Fibroblast of mammary gland (primary cell): ENCODE measurements at regions not wholly inside any gene's neighbourhood (a gene's known extent, or its start where the extent isn't known, plus 50 kb on each side); places are given as distances from the start of the nearest gene placed in this dataset.
A peak's percentile ranks its signal among the peaks of the same experiment; 100 is the strongest.

Source experiments
- DNase-seq: peaks from one replicate; pipeline ENCODE4 v3.0.0-alpha.2; 2010; ENCODE audit warnings: low read depth
- H3K4me3 ChIP-seq: 2 replicates; pipeline ENCODE4 v1.5.1; 2011; ENCODE audit warnings: low read depth, mild to moderate bottlenecking, low read length, moderate library complexity; ENCODE audit not compliant: control insufficient read depth
- CTCF ChIP-seq: conservative IDR thresholded peaks from 2 replicates; pipeline ENCODE4 v1.5.1; 2011; ENCODE audit warnings: low read depth, low read length, inconsistent platforms; ENCODE audit not compliant: control insufficient read depth, insufficient read depth

DNA sequence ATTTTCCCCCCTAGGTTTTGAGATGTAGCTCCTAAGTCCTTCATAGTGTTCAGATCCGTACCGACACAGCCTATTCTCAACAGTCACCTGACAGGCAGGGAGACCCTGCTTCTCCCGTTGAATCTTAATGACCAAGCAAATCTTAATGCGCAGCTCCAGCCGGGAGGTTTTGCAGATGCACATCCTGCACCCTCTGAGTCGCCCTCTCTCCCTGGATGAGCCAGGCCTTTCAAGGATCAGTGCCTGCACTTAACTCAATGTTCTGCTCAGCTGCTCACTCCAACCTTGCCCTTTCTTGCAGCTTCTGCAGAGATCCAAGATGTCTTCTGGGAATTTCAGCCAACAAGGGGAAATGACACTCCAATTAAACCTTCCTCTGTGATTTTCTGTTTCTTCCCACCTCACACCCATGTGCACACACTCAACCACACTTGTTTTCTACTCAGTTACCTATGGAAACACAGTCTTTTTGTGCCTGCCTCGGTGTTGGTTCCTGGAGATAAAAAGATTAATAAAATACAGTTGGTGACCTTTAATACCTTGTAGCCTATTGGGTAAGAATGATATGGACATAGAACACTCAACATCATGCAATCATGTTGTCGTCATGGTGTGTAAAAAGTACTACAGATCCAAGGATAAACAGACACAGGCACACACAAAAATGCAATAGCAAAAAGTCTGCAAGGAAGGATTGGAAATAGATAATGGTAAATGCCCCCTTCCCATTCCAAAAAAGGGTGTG, 76.9 kb upstream of the DYNLRB2 start:
- no peak for TF ChIP-seq CTCF
- H3K4me3 ChIP-seq: no peak overlapping the region
- DNase-seq: no peak

- no peak for DNase-seq
- TF ChIP-seq CTCF: no peak
- H3K4me3 ChIP-seq: no peak overlapping the region
These were observed 77.5 kb upstream of the DYNLRB2 start for GRCh38 chr16:80463326-80463725.

- no peak overlapping the region for H3K4me3 ChIP-seq
- no peak for DNase-seq
- TF ChIP-seq CTCF: no peak
These were observed 77.9 kb upstream of the DYNLRB2 start for GRCh38 chr16:80462917-80463316.

- TF ChIP-seq CTCF: no peak
- no peak overlapping the region for H3K4me3 ChIP-seq
- DNase-seq: no peak
These were observed 79.8 kb upstream of the DYNLRB2 start for GRCh38 chr16:80460988-80461387.

GRCh38 chr16:80459966-80460365, 80.8 kb upstream of the DYNLRB2 start:
- DNase-seq: peak; percentile 60
- TF ChIP-seq CTCF: no peak

DNA sequence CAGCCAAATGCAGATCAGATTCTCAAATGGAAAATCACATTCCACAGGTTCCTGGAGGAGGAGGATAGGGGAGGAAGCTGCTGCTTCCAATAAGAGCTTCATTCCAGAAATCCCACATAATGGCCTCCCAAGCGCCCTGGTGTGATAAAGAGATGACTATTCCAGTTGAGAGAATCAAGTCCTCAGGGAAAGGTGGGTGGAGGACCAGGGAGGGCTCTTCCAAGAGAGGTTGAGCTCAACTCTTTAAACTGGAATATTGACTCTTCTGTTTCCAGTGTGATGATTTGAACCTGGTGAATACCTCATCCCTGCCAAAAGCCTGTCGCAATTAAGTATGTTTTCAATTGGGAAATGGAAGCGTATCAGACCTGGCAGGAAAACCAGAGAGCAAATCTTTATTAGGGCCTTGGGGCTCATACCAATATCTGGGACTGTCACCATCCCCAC, 81.4 kb upstream of the DYNLRB2 start:
- H3K4me3 ChIP-seq: no peak overlapping the region
- TF ChIP-seq CTCF: no peak
- peak; percentile 55 for DNase-seq

More at GRCh38 chr16:80459966-80460365, 80.8 kb upstream of the DYNLRB2 start:
- H3K4me3 ChIP-seq: no peak overlapping the region

DNA sequence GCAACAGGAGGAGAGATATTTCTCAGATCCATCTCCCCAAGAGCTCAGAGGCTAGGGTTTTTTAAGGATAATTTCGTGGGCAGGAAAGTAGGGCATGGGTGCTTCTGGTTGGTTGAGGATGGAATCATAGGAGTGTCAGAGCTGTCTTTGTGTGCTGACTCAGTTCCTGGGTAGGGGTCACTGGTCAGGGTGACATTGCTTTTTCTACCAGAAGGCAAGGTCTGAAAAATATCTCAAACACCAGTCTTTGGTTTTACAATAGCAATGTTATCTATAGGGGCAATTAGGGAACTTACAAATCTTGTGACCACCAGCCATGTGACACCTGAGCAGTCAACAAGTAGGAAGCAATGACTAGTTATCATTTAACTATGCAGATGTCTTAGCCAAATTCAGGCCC, 82.9 kb upstream of the DYNLRB2 start:
- TF ChIP-seq CTCF: no peak

More for the DNA sequence above, 82.9 kb upstream of the DYNLRB2 start:
- no peak overlapping the region for H3K4me3 ChIP-seq
- no peak for DNase-seq
